ENCODE measurements at regions not wholly inside any gene's neighbourhood (a gene's known extent, or its start where the extent isn't known, plus 50 kb on each side); places are given as distances from the start of the nearest gene placed in this dataset.

GRCh38 chr9:134228649-134229048 lies 64.3 kb upstream of the RNU6ATAC start:
- Mint-ChIP-seq H3K36me3 (ENCODE audit: unreplicated experiment) (no peaks in the 10 kb centered on the region), H3K9me3 (ENCODE audit: unreplicated experiment) (no peaks in the 10 kb centered on the region), H3K4me3 (ENCODE audit: unreplicated experiment) (no peak overlapping the region), H3K27ac (ENCODE audit: unreplicated experiment) (no peak overlapping the region), H3K4me1 (ENCODE audit: unreplicated experiment) (peaks cover 20% of the 10 kb centered on the region), H3K27me3 (ENCODE audit: unreplicated experiment) (no peaks in the 10 kb centered on the region)
- no peak for TF ChIP-seq CTCF (IDR thresholded peaks at IDR 0.05)
- DNase-seq (ENCODE audit: extremely low spot score, unreplicated experiment) = no peak

- H3K27me3 Mint-ChIP-seq (ENCODE audit: unreplicated experiment) = no peaks in the 10 kb centered on the region
- DNase-seq (ENCODE audit: extremely low spot score, unreplicated experiment) = no peak
- no peaks in the 10 kb centered on the region for H3K36me3 Mint-ChIP-seq (ENCODE audit: unreplicated experiment)
- no peaks in the 10 kb centered on the region for H3K9me3 Mint-ChIP-seq (ENCODE audit: unreplicated experiment)
- no peak overlapping the region for H3K4me3 Mint-ChIP-seq (ENCODE audit: unreplicated experiment)
- peaks cover 15% of the 10 kb centered on the region for H3K4me1 Mint-ChIP-seq (ENCODE audit: unreplicated experiment)
- TF ChIP-seq CTCF (IDR thresholded peaks at IDR 0.05) = no peak
- H3K27ac Mint-ChIP-seq (ENCODE audit: unreplicated experiment) = no peak overlapping the region
Observed at GRCh38 chr9:134229466-134230091, 65.2 kb upstream of the RNU6ATAC start.

GRCh38 chr9:134230092-134230941 lies 66.0 kb upstream of the RNU6ATAC start:
- H3K4me1 Mint-ChIP-seq (ENCODE audit: unreplicated experiment) = peaks cover 15% of the 10 kb centered on the region
- no peaks in the 10 kb centered on the region for H3K27me3 Mint-ChIP-seq (ENCODE audit: unreplicated experiment)
- no peak for DNase-seq (ENCODE audit: extremely low spot score, unreplicated experiment)
- H3K36me3 Mint-ChIP-seq (ENCODE audit: unreplicated experiment) = no peaks in the 10 kb centered on the region
- H3K4me3 Mint-ChIP-seq (ENCODE audit: unreplicated experiment) = no peak overlapping the region
- H3K9me3 Mint-ChIP-seq (ENCODE audit: unreplicated experiment) = no peaks in the 10 kb centered on the region
- TF ChIP-seq CTCF (IDR thresholded peaks at IDR 0.05) = no peak
- H3K27ac Mint-ChIP-seq (ENCODE audit: unreplicated experiment) = no peak overlapping the region

- H3K9me3 Mint-ChIP-seq (ENCODE audit: unreplicated experiment) = no peaks in the 10 kb centered on the region
- H3K27ac Mint-ChIP-seq (ENCODE audit: unreplicated experiment) = no peak overlapping the region
- H3K4me3 Mint-ChIP-seq (ENCODE audit: unreplicated experiment) = no peak overlapping the region
- DNase-seq (ENCODE audit: extremely low spot score, unreplicated experiment) = no peak
- H3K27me3 Mint-ChIP-seq (ENCODE audit: unreplicated experiment) = no peaks in the 10 kb centered on the region
- H3K4me1 Mint-ChIP-seq (ENCODE audit: unreplicated experiment) = peaks cover 14% of the 10 kb centered on the region
- TF ChIP-seq CTCF (IDR thresholded peaks at IDR 0.05) = no peak
- H3K36me3 Mint-ChIP-seq (ENCODE audit: unreplicated experiment) = no peaks in the 10 kb centered on the region
Observed at GRCh38 chr9:134230942-134231325, 66.6 kb upstream of the RNU6ATAC start.

GRCh38 chr9:134231330-134231745 lies 67.0 kb upstream of the RNU6ATAC start:
- Mint-ChIP-seq H3K4me3 (ENCODE audit: unreplicated experiment) (no peak overlapping the region), H3K36me3 (ENCODE audit: unreplicated experiment) (no peaks in the 10 kb centered on the region), H3K27ac (ENCODE audit: unreplicated experiment) (no peak overlapping the region), H3K9me3 (ENCODE audit: unreplicated experiment) (no peaks in the 10 kb centered on the region), H3K4me1 (ENCODE audit: unreplicated experiment) (peaks cover 15% of the 10 kb centered on the region), H3K27me3 (ENCODE audit: unreplicated experiment) (no peaks in the 10 kb centered on the region)
- no peak for TF ChIP-seq CTCF (IDR thresholded peaks at IDR 0.05)
- DNase-seq (ENCODE audit: extremely low spot score, unreplicated experiment) = no peak

All from osteocyte (in vitro differentiated cells).